Ishikawa (cell line): ENCODE measurements at regions not wholly inside any gene's neighbourhood (a gene's known extent, or its start where the extent isn't known, plus 50 kb on each side); places are given as distances from the start of the nearest gene placed in this dataset.

Source experiments
- CEBPB ChIP-seq: IDR thresholded peaks from 2 replicates; pipeline ENCODE4 v1.6.1; 2012
- CREB1 ChIP-seq: IDR thresholded peaks from 2 replicates; pipeline ENCODE4 v1.6.1; 2012; ENCODE audit warnings: low read depth
- EGR1 ChIP-seq: IDR thresholded peaks from 2 replicates; pipeline ENCODE4 v1.6.1; 2012
- EP300 ChIP-seq: IDR thresholded peaks from 2 replicates; pipeline ENCODE4 v1.6.1; 2012; ENCODE audit warnings: borderline replicate concordance
- FOXM1 ChIP-seq: IDR thresholded peaks from 2 replicates; pipeline ENCODE4 v1.6.1; 2012; ENCODE audit warnings: low read depth, borderline replicate concordance
- NFIC ChIP-seq: IDR thresholded peaks from 2 replicates; pipeline ENCODE4 v1.6.1; 2012
- RAD21 ChIP-seq: IDR thresholded peaks from 2 replicates; pipeline ENCODE4 v1.6.1; 2012; ENCODE audit warnings: low read depth
- TAF1 ChIP-seq: IDR thresholded peaks from 2 replicates; pipeline ENCODE4 v1.6.1; 2012; ENCODE audit warnings: low read depth, mild to moderate bottlenecking
- TCF12 ChIP-seq: IDR thresholded peaks from 2 replicates; pipeline ENCODE4 v1.6.1; 2012; ENCODE audit warnings: low read depth
- TEAD4 ChIP-seq: IDR thresholded peaks from 2 replicates; pipeline ENCODE4 v1.6.1; 2012
- YY1 ChIP-seq: IDR thresholded peaks from 2 replicates; pipeline ENCODE4 v1.6.1; 2012; ENCODE audit warnings: low read depth
- ZBTB7A ChIP-seq: IDR thresholded peaks from 2 replicates; pipeline ENCODE4 v1.6.1; 2012; ENCODE audit warnings: low read depth
- TF ChIP-seq, protein P1 (sequence below): IDR thresholded peaks from 2 replicates; pipeline ENCODE4 v1.6.1; 2012; ENCODE audit warnings: low read depth, mild to moderate bottlenecking
- TF ChIP-seq, protein P2 (sequence below): IDR thresholded peaks from 2 replicates; pipeline ENCODE4 v1.6.1; 2012
- TF ChIP-seq, protein P3 (sequence below): IDR thresholded peaks from 2 replicates; pipeline ENCODE4 v1.6.1; 2012

DNA sequence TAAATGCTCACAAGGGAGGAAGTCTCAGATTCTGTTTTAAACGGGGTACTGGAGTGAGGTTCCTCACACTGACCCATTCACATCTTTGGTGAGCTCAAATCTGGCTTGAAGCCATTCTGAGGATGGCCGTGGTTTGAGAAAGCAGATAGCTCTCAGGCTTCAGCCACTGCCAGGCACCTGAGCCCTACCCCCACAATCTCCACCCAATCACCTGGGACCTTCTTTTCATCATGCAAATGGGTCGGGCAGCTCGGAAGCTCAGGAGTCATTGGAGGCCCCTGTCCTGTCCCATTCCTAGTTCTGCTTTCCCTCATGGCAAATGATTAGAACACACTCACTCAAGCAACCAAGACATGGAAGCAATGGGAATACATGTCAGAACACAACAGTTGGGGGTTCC, 141.4 kb upstream of the ETS2 start:
- TF ChIP-seq, protein P1, sequence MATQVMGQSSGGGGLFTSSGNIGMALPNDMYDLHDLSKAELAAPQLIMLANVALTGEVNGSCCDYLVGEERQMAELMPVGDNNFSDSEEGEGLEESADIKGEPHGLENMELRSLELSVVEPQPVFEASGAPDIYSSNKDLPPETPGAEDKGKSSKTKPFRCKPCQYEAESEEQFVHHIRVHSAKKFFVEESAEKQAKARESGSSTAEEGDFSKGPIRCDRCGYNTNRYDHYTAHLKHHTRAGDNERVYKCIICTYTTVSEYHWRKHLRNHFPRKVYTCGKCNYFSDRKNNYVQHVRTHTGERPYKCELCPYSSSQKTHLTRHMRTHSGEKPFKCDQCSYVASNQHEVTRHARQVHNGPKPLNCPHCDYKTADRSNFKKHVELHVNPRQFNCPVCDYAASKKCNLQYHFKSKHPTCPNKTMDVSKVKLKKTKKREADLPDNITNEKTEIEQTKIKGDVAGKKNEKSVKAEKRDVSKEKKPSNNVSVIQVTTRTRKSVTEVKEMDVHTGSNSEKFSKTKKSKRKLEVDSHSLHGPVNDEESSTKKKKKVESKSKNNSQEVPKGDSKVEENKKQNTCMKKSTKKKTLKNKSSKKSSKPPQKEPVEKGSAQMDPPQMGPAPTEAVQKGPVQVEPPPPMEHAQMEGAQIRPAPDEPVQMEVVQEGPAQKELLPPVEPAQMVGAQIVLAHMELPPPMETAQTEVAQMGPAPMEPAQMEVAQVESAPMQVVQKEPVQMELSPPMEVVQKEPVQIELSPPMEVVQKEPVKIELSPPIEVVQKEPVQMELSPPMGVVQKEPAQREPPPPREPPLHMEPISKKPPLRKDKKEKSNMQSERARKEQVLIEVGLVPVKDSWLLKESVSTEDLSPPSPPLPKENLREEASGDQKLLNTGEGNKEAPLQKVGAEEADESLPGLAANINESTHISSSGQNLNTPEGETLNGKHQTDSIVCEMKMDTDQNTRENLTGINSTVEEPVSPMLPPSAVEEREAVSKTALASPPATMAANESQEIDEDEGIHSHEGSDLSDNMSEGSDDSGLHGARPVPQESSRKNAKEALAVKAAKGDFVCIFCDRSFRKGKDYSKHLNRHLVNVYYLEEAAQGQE: no peak
- no peak for TF ChIP-seq CEBPB
- TF ChIP-seq RAD21: no peak
- no peak for TF ChIP-seq FOXM1
- no peak for TF ChIP-seq ZBTB7A
- TF ChIP-seq, protein P2, sequence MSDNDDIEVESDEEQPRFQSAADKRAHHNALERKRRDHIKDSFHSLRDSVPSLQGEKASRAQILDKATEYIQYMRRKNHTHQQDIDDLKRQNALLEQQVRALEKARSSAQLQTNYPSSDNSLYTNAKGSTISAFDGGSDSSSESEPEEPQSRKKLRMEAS: no peak
- no peak for TF ChIP-seq TCF12
- TF ChIP-seq EP300: no peak
- TF ChIP-seq YY1: no peak
- no peak for TF ChIP-seq EGR1
- no peak for TF ChIP-seq TAF1

DNA sequence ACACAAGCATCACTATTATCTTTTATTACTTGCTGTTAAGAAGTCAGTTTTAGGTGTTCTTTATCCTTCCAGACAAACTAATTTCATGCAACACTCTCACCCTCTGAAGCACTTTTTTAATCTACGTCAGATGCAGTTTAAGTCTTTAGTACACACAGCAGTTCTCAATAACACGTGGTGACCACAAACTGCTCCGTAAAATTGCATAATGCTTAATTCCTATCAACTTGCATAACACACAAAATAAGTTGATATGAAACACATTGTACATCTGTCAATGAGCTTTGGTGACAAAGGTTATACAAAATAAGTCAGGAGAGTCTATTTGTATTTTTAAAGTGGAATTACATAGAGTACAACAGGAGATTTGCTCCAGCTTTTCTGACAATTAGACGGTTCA, 140.9 kb upstream of the ETS2 start:
- TF ChIP-seq ZBTB7A (no peak), TEAD4 (no peak), FOXM1 (no peak), YY1 (no peak)
- TF ChIP-seq, protein P3, sequence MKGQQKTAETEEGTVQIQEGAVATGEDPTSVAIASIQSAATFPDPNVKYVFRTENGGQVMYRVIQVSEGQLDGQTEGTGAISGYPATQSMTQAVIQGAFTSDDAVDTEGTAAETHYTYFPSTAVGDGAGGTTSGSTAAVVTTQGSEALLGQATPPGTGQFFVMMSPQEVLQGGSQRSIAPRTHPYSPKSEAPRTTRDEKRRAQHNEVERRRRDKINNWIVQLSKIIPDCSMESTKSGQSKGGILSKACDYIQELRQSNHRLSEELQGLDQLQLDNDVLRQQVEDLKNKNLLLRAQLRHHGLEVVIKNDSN: no peak

DNA sequence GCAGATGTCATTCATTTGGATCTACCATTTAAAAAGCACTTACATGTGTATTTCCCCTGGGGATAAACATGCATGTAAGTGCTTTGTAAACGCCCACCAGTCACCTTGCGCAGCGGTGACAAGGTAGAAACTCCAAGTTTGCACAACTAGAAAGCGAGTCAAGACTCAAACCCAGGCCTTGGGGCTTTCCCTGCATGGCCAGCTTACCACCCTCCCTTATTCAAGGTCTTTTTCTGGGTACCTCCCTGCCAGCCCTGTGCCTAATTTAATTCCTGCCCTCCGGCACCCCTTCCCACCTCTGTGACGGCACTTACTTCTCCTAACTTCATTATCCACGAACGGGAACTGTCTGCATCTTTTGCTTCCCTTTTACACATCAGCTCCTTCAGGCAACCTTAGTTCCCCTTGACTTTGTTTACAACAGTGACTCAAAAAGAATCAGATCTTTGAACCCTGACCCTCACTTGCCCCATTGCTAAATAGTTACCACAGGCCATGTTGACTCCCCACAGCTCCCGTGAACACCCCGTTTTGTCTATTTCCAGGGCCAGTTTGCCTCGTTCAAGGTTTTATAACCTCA, 138.3 kb upstream of the ETS2 start:
- TF ChIP-seq CEBPB (no peak), FOXM1 (no peak), EGR1 (no peak), TAF1 (no peak), TCF12 (no peak), RAD21 (no peak)
- TF ChIP-seq, protein P1: no peak
- TF ChIP-seq, protein P3: no peak

DNA sequence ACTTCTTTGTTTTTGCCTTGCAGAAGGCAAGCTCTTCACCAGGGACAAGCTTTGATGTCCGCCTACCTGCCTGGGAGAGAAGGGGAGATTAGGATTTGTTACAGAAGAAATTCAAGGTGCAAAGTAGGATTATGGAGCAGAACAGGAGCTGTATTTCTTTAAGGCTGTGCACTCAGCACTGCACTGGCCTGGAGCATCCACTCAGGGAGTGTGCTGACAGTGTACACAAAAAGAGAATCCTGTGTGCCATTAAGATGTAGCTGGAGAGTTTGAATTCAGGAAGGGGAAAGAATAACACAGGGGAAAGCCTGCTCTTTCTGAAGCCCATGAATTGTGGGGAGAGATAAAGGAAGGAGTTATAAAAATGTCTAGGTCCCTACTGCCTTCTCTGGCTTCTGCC, 137.7 kb upstream of the ETS2 start:
- TF ChIP-seq EGR1: no peak

DNA sequence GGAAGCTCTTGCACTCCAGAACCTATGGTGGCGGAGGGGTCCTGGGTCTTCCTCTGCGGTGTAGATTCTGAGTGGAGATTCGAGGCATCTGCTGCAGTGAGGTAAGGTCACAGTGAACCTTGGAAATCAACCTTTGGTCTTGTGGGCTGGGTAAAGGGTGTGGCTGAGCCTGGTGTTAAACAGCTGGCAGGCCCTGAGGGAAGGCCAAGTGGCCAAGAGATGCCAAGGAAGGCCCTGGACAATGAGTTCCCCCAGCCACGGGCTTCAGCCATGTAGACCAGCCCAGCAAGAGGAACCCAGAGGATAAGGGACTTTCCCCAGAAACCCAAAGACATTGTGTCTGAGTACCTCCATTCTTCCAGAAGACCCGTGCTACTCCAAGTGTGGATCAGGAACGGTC, 137.2 kb upstream of the ETS2 start:
- TF ChIP-seq ZBTB7A (no peak), EP300 (no peak), EGR1 (no peak), FOXM1 (no peak), YY1 (no peak), NFIC (no peak), RAD21 (no peak), TEAD4 (no peak)
- TF ChIP-seq, protein P3: no peak

DNA sequence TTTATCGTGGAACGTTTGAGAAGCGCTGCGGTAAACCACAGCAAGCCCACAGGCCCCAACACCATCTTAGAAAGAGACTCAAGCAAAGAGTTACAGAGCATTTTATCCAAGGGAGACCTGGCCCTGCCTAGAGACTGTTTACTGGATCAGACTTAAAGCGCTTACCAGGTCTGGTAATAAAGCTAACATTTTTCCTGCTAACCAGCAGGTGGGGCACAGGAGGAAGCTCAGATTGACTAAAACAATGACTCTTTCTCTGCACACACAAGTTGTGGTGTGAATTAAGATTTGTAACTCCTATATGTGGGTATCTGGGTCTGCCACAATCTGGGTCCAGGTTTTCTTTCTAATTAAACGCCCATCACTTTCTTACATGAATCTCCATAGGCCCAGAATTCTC, 136.5 kb upstream of the ETS2 start:
- TF ChIP-seq ZBTB7A: no peak
- TF ChIP-seq RAD21: peak; percentile 48

DNA sequence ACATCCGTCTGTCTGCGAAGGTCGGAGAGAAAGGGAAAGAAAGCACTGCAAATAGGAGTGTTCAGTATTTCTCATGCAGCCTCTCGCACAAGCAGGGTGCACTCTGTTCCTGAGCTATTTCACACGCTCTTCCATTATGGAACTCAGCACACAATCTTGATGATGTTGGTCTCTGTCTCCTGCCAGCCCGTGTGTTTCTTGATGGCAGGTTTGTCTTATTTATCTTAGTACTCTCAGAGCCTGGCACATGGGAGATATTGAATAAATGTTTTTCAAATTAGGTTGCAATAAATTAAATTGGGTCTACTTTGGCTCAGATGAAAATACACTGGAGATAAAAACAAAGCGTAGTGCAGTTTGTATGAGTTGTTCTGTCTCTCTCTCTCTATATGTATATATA, 134.9 kb upstream of the ETS2 start:
- TF ChIP-seq, protein P3: no peak
- TF ChIP-seq NFIC (no peak), TCF12 (no peak), TEAD4 (no peak), ZBTB7A (no peak), EP300 (no peak), RAD21 (no peak), YY1 (no peak), TAF1 (no peak), CEBPB (no peak), FOXM1 (no peak), EGR1 (no peak), CREB1 (no peak)
- TF ChIP-seq, protein P1: no peak
- TF ChIP-seq, protein P2: no peak
